PC-3 (cell line): ENCODE measurements at regions not wholly inside any gene's neighbourhood (a gene's known extent, or its start where the extent isn't known, plus 50 kb on each side); places are given as distances from the start of the nearest gene placed in this dataset.

Experiments used
- ATAC-seq: fragments of 200-7000 bp; cut with Tn5 transposase; 2 replicates; pipeline ENCODE4 v1.9.1; 2020; ENCODE audit warnings: mild to moderate bottlenecking, moderate library complexity
- BruUV-seq: library from RNA; stranded (reverse); fragments of 400-500 nt; replicated peaks from 2 replicates; lab custom pipeline; 2021; lab: Mats Ljungman, UMichigan
- CTCF ChIA-PET: fragments of 300-600 bp; sonication (Branson Sonifier 250); formaldehyde crosslinking; loops from one replicate; lab custom pipeline; 2022; ENCODE audit warnings: antibody characterized with exemption; lab: Charles Lee
- POLR2A ChIA-PET: fragments of 300-600 bp; sonication (Branson Sonifier 250); formaldehyde crosslinking; loops from one replicate; lab custom pipeline; 2022; ENCODE audit warnings: antibody characterized with exemption; ENCODE audit not compliant: unreplicated experiment; lab: Charles Lee
- DNase-seq: peaks from one replicate; pipeline ENCODE4 v3.0.0-alpha.2; 2015
- H2AFZ ChIP-seq: fragments of 300-600 bp; sonication (generic); 2 replicates; pipeline ENCODE4 v1.6.0; 2016; ENCODE audit warnings: antibody characterized with exemption, low read length
- H3F3A ChIP-seq: fragments of 300-600 bp; sonication (generic); one replicate; pipeline ENCODE4 v1.6.0; 2017; ENCODE audit warnings: antibody characterized with exemption, low read length, control low read depth, mild to moderate bottlenecking; ENCODE audit not compliant: unreplicated experiment
- H3K27ac ChIP-seq: fragments of 300-600 bp; sonication (generic); 2 replicates; pipeline ENCODE4 v1.5.1; 2016; ENCODE audit warnings: mild to moderate bottlenecking, low read length
- H3K27me3 ChIP-seq: fragments of 300-600 bp; sonication (generic); 2 replicates; pipeline ENCODE4 v1.6.1; 2016; ENCODE audit warnings: low read length, mixed read lengths
- H3K36me3 ChIP-seq: fragments of 300-600 bp; sonication (generic); 2 replicates; pipeline ENCODE4 v1.6.1; 2016; ENCODE audit warnings: low read depth, mixed run types, low read length, mixed read lengths
- H3K4me1 ChIP-seq: fragments of 300-600 bp; sonication (generic); 2 replicates; pipeline ENCODE4 v1.5.1; 2016; ENCODE audit warnings: low read length; ENCODE audit not compliant: insufficient read depth
- H3K4me2 ChIP-seq: fragments of 300-600 bp; sonication (generic); 2 replicates; pipeline ENCODE4 v1.6.0; 2016; ENCODE audit warnings: low read length
- H3K4me3 ChIP-seq: fragments of 300-600 bp; sonication (generic); 2 replicates; pipeline ENCODE4 v1.5.1; 2016; ENCODE audit warnings: mild to moderate bottlenecking, low read length, mixed read lengths
- H3K79me2 ChIP-seq: fragments of 300-600 bp; sonication (generic); 2 replicates; pipeline ENCODE4 v1.6.1; 2017; ENCODE audit warnings: low read length, mixed read lengths
- H3K9ac ChIP-seq: fragments of 300-600 bp; sonication (generic); 2 replicates; pipeline ENCODE4 v1.6.0; 2016; ENCODE audit warnings: mild to moderate bottlenecking, low read length
- H3K9me2 ChIP-seq: fragments of 300-600 bp; sonication (generic); replicated peaks from 2 replicates; pipeline ENCODE4 v1.6.1; 2016; ENCODE audit warnings: mixed run types, low read length, mixed read lengths
- H3K9me3 ChIP-seq: fragments of 300-600 bp; sonication (generic); 2 replicates; pipeline ENCODE4 v1.6.1; 2016; ENCODE audit warnings: low read length, mixed read lengths
- H4K20me1 ChIP-seq: fragments of 300-600 bp; sonication (generic); 2 replicates; pipeline ENCODE4 v1.6.1; 2016; ENCODE audit warnings: low read length, mixed read lengths
- CTCF ChIP-seq: fragments of 300-600 bp; sonication (generic); conservative IDR thresholded peaks from 2 replicates; pipeline ENCODE4 v1.5.1; 2017; ENCODE audit warnings: antibody characterized with exemption, low read depth, mild to moderate bottlenecking, low read length
- EZH2 ChIP-seq: fragments of 300-600 bp; sonication (generic); IDR thresholded peaks from one replicate; pipeline ENCODE4 v1.6.1; 2017; ENCODE audit warnings: antibody characterized with exemption, mild to moderate bottlenecking, low read length; ENCODE audit not compliant: unreplicated experiment
- EZH2phosphoT487 ChIP-seq: fragments of 300-600 bp; sonication (generic); IDR thresholded peaks from 2 replicates; pipeline ENCODE4 v1.6.1; 2018; ENCODE audit warnings: mild to moderate bottlenecking, antibody characterized with exemption, low read length, borderline replicate concordance
- intact Hi-C: fragments of 100-400 bp; cut with micrococcal nuclease; formaldehyde crosslinking; loops from 2 replicates; pipeline ENCODE4 v1.9.0; 2023

GRCh38 chrX:110964786-110965185 is 131.2 kb upstream of the PAK3 start:
- no peaks in the 10 kb centered on the region for H3F3A ChIP-seq
- H3K27ac ChIP-seq: no peak overlapping the region
- intact Hi-C loops: no loop called here
- H3K27me3 ChIP-seq: no peaks in the 10 kb centered on the region
- ChIA-PET POLR2A (no interaction called here), CTCF (no interaction called here)
- H3K36me3 ChIP-seq: no peaks in the 10 kb centered on the region
- ATAC-seq (no peak), DNase-seq (no peak)
- H3K9me3 ChIP-seq: no peaks in the 10 kb centered on the region
- H4K20me1 ChIP-seq: no peaks in the 10 kb centered on the region
- no TSS peak for BruUV-seq
- H3K4me3 ChIP-seq: no peak overlapping the region
- no peak overlapping the region for H3K4me2 ChIP-seq
- TF ChIP-seq EZH2 (no peak), CTCF (no peak), EZH2phosphoT487 (no peak)
- H3K9ac ChIP-seq: no peak overlapping the region
- H3K9me2 ChIP-seq: no peaks in the 10 kb centered on the region
- H3K79me2 ChIP-seq: no peaks in the 10 kb centered on the region
- H2AFZ ChIP-seq: no peak overlapping the region
- H3K4me1 ChIP-seq: no peaks in the 10 kb centered on the region

DNA sequence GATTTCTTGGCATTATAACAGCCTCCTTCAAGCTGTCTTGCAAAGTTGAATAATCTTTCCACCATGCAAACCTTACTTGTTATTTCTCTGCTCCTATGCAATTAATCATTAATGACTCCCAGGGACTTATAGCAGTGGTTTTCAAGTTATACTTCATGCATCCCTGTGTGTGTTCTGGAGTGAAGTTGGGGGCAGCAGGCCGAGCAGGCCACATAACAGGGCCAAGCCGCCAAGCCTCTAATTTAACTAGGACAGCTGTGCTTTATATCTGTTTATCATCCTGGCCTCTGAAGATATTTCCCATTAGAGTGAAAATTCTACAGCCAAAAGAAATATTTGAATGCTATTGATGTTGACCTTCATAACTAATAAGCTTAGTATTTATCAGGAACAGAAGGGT is 133.5 kb upstream of the PAK3 start:
- Histone ChIP-seq H4K20me1 (no peaks in the 10 kb centered on the region), H3K4me1 (no peaks in the 10 kb centered on the region), H3K4me3 (no peak overlapping the region), H3K4me2 (no peak overlapping the region), H2AFZ (no peak overlapping the region), H3K27me3 (no peaks in the 10 kb centered on the region), H3K36me3 (no peaks in the 10 kb centered on the region), H3K79me2 (no peaks in the 10 kb centered on the region), H3K9ac (no peak overlapping the region), H3K9me3 (no peaks in the 10 kb centered on the region), H3K9me2 (no peaks in the 10 kb centered on the region), H3F3A (no peaks in the 10 kb centered on the region), H3K27ac (no peak overlapping the region)
- POLR2A ChIA-PET: no interaction called here
- BruUV-seq: no TSS peak
- CTCF ChIA-PET: no interaction called here
- TF ChIP-seq EZH2 (no peak), CTCF (no peak), EZH2phosphoT487 (no peak)
- ATAC-seq: no peak
- no peak for DNase-seq
- intact Hi-C loops: no loop called here

DNA sequence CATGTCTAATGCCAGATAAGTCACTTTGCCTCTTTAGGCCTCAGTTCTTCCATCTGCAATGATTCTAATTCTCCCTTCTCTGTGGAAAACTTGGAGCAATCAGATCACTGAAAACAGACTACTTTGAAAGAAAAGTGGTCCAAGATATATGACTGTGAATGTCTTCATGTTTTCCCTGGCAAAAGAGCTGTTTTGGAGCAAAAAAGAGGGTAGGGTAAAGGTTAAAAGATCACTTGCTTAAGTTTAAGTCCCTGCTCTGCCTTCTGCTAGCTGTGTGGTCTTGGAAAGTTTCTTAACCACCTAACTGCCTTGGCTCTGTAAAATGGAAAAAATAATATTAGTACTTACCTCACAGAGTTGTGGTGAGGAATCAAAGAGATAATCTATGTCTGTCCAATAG is 140.3 kb upstream of the PAK3 start:
- Histone ChIP-seq H2AFZ (no peak overlapping the region), H3K4me2 (no peak overlapping the region), H3K9ac (no peak overlapping the region), H3K9me3 (no peaks in the 10 kb centered on the region), H4K20me1 (no peaks in the 10 kb centered on the region), H3K27me3 (no peaks in the 10 kb centered on the region), H3K4me1 (no peaks in the 10 kb centered on the region), H3K27ac (no peak overlapping the region), H3F3A (no peaks in the 10 kb centered on the region), H3K79me2 (no peaks in the 10 kb centered on the region), H3K36me3 (no peaks in the 10 kb centered on the region), H3K4me3 (no peak overlapping the region), H3K9me2 (no peaks in the 10 kb centered on the region)
- intact Hi-C loops: no loop called here
- TF ChIP-seq CTCF (no peak), EZH2phosphoT487 (no peak), EZH2 (no peak)
- POLR2A ChIA-PET: no interaction called here
- no peak for ATAC-seq
- DNase-seq: no peak
- CTCF ChIA-PET: no interaction called here
- no TSS peak for BruUV-seq
